ENCODE measurements at regions not wholly inside any gene's neighbourhood (a gene's known extent, or its start where the extent isn't known, plus 50 kb on each side); places are given as distances from the start of the nearest gene placed in this dataset.

DNA sequence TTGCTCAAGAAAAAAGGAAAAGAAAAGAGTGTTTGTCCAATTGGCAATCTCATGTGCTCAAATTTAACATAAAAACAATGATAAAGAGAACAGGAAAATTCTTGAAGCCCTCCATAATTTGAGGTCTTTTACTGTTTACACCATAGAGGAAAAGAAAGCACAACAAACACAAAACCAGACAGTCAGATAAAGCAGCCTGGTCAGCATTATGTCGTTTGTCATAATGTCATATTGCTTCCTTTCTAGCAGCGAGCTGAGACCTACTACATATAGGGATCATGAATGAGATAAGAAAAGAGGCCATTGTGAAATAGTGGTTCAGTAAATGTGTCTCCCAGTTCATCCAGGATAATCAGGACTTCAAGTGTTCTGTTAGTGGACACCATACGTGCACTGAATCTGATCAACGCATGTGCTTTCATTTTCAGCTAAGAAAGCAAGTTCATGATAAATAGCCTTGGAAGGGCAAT, 64.7 kb upstream of the SELENOP start:
- Histone ChIP-seq H3K9me3 (ENCODE audit: low read depth, low read length, poor library complexity, severe bottlenecking) (no peaks in the 10 kb centered on the region), H3K27ac (ENCODE audit: low read depth, low read length, poor library complexity, severe bottlenecking) (no peak overlapping the region), H3K27me3 (replicated peaks; ENCODE audit: insufficient read depth, low read depth, low read length, poor library complexity) (no peaks in the 10 kb centered on the region), H3K36me3 (ENCODE audit: insufficient read depth, low read length, poor library complexity, severe bottlenecking) (no peaks in the 10 kb centered on the region), H3K4me3 (ENCODE audit: low read depth, low read length, poor library complexity, severe bottlenecking) (no peak overlapping the region), H3K4me1 (ENCODE audit: insufficient read depth, low read length, poor library complexity, severe bottlenecking) (no peaks in the 10 kb centered on the region)
- ChIA-PET POLR2A (ENCODE audit: low non-redundant PET) (no interaction called here), CTCF (no interaction called here)
- intact Hi-C loops (cut with micrococcal nuclease; ENCODE audit: unreplicated experiment) = no loop called here
- BruUV-seq (replicated peaks) = no TSS peak
- DNase-seq (ENCODE audit: low spot score) = no peak
- TF ChIP-seq, protein P1, sequence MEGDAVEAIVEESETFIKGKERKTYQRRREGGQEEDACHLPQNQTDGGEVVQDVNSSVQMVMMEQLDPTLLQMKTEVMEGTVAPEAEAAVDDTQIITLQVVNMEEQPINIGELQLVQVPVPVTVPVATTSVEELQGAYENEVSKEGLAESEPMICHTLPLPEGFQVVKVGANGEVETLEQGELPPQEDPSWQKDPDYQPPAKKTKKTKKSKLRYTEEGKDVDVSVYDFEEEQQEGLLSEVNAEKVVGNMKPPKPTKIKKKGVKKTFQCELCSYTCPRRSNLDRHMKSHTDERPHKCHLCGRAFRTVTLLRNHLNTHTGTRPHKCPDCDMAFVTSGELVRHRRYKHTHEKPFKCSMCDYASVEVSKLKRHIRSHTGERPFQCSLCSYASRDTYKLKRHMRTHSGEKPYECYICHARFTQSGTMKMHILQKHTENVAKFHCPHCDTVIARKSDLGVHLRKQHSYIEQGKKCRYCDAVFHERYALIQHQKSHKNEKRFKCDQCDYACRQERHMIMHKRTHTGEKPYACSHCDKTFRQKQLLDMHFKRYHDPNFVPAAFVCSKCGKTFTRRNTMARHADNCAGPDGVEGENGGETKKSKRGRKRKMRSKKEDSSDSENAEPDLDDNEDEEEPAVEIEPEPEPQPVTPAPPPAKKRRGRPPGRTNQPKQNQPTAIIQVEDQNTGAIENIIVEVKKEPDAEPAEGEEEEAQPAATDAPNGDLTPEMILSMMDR (conservative IDR thresholded peaks at IDR 0.05; ENCODE audit: low read depth, low read length) = no peak
- TF ChIP-seq EZH2 (IDR thresholded peaks at IDR 0.05; ENCODE audit: borderline replicate concordance, low read depth, low read length, poor library complexity, severe bottlenecking) = no peak

DNA sequence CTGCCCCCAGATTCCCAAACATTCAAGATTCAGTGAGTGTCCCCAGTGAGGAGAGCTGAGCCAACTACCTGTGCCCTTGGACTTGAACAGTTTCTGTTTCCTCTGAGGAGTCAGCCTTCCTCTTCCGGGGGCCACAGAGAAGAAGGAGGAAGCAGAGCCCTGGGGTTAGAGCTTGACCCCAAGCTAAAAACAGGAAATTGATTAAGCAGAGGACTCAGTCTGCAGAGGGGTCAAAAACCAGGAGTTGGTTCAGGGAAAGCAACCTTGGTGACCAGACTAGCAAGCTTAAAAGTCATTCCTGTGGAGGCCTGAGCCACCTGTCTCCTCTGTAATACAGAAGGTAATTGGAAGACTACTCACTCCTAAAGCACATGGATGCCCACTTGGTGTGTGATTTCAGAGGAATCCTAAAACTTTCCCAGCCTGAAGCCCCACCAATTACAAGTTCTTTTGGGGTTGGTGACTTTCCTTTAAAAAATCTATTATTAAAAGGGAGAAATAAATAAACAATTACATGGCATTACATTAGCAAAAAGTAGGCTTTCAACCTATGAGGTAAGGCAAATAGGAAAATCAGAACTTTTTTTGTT, 64.2 kb upstream of the SELENOP start:
- no peaks in the 10 kb centered on the region for H3K36me3 ChIP-seq (ENCODE audit: insufficient read depth, low read length, poor library complexity, severe bottlenecking)
- ChIA-PET CTCF (no interaction called here), POLR2A (ENCODE audit: low non-redundant PET) (no interaction called here)
- H3K4me3 ChIP-seq (ENCODE audit: low read depth, low read length, poor library complexity, severe bottlenecking) = no peak overlapping the region
- no TSS peak for BruUV-seq (replicated peaks)
- H3K27me3 ChIP-seq (replicated peaks; ENCODE audit: insufficient read depth, low read depth, low read length, poor library complexity) = no peaks in the 10 kb centered on the region
- DNase-seq (ENCODE audit: low spot score) = no peak
- H3K27ac ChIP-seq (ENCODE audit: low read depth, low read length, poor library complexity, severe bottlenecking) = no peak overlapping the region
- H3K9me3 ChIP-seq (ENCODE audit: low read depth, low read length, poor library complexity, severe bottlenecking) = no peaks in the 10 kb centered on the region
- intact Hi-C loops (cut with micrococcal nuclease; ENCODE audit: unreplicated experiment) = no loop called here
- H3K4me1 ChIP-seq (ENCODE audit: insufficient read depth, low read length, poor library complexity, severe bottlenecking) = no peaks in the 10 kb centered on the region
- TF ChIP-seq, protein P1 (conservative IDR thresholded peaks at IDR 0.05; ENCODE audit: low read depth, low read length) = no peak
- no peak for TF ChIP-seq EZH2 (IDR thresholded peaks at IDR 0.05; ENCODE audit: borderline replicate concordance, low read depth, low read length, poor library complexity, severe bottlenecking)

DNA sequence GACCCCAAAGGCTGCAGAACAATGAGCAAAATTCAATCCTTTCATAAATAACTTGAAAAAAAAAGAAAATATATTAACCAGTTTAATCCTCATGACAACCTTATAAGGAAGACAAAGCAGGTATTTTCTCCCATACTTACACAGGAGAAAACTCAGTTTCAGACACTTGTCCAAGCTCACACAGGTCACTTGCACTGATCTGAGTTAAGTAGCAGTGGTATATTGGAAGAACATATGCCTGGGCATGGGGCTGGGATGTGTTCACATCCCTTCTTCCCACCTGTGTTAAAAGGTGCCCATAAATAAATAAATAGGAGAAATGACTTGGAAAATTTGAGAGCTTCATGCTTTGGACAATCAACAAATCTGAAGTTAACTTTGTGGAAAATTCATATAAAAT, 63.5 kb upstream of the SELENOP start:
- Histone ChIP-seq H3K9me3 (ENCODE audit: low read depth, low read length, poor library complexity, severe bottlenecking) (no peaks in the 10 kb centered on the region), H3K4me1 (ENCODE audit: insufficient read depth, low read length, poor library complexity, severe bottlenecking) (no peaks in the 10 kb centered on the region), H3K27ac (ENCODE audit: low read depth, low read length, poor library complexity, severe bottlenecking) (no peak overlapping the region), H3K36me3 (ENCODE audit: insufficient read depth, low read length, poor library complexity, severe bottlenecking) (no peaks in the 10 kb centered on the region), H3K4me3 (ENCODE audit: low read depth, low read length, poor library complexity, severe bottlenecking) (no peak overlapping the region), H3K27me3 (replicated peaks; ENCODE audit: insufficient read depth, low read depth, low read length, poor library complexity) (no peaks in the 10 kb centered on the region)
- no TSS peak for BruUV-seq (replicated peaks)
- no peak for DNase-seq (ENCODE audit: low spot score)
- TF ChIP-seq, protein P1 (conservative IDR thresholded peaks at IDR 0.05; ENCODE audit: low read depth, low read length) = no peak
- no peak for TF ChIP-seq EZH2 (IDR thresholded peaks at IDR 0.05; ENCODE audit: borderline replicate concordance, low read depth, low read length, poor library complexity, severe bottlenecking)
- ChIA-PET POLR2A (ENCODE audit: low non-redundant PET) (no interaction called here), CTCF (no interaction called here)
- intact Hi-C loops (cut with micrococcal nuclease; ENCODE audit: unreplicated experiment) = no loop called here
